GM20000 (cell line): ENCODE measurements at regions not wholly inside any gene's neighbourhood (a gene's known extent, or its start where the extent isn't known, plus 50 kb on each side); places are given as distances from the start of the nearest gene placed in this dataset.

ENCODE experiments used
- DNase-seq: peaks from one replicate; pipeline ENCODE4 v3.0.0; 2012; ENCODE audit warnings: low spot score
- TF ChIP-seq, protein P1 (sequence below): IDR thresholded peaks from 2 replicates; pipeline ENCODE4 v1.5.1; 2012; ENCODE audit warnings: mild to moderate bottlenecking, control low read depth; ENCODE audit errors: extremely low read depth, missing control alignments

DNA sequence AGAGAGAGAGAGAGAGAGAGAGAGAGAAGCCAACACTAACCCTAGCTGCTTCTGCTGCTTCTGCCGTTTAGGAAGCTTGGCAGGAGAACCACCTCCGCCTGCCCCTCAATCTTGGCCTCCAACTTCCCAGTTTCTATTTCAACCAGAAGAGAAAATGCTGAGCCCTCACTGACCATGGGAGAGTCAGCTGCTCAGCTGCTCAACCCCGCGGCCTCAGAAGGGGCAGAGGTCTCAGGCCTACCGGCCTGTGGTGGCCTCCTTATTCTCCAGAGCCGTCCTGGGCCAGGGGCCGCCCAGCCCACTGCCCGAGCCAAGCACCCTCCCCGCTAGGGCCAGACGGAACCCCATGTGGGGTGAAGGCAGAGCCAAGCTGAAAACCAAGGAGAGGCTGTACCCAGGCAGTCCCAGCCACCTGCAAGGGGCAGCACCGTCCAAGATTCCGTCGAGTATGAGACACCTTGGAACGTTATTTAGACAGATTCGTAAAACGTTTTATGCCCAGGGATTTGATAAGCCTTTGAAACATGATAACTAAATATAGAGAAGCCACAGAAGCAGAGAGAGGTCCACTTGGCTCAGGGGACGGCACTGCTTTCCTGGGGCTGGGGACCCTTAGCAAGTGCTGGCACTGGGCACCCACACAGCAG lies 116.6 kb downstream of the DLL1 start:
- TF ChIP-seq, protein P1, sequence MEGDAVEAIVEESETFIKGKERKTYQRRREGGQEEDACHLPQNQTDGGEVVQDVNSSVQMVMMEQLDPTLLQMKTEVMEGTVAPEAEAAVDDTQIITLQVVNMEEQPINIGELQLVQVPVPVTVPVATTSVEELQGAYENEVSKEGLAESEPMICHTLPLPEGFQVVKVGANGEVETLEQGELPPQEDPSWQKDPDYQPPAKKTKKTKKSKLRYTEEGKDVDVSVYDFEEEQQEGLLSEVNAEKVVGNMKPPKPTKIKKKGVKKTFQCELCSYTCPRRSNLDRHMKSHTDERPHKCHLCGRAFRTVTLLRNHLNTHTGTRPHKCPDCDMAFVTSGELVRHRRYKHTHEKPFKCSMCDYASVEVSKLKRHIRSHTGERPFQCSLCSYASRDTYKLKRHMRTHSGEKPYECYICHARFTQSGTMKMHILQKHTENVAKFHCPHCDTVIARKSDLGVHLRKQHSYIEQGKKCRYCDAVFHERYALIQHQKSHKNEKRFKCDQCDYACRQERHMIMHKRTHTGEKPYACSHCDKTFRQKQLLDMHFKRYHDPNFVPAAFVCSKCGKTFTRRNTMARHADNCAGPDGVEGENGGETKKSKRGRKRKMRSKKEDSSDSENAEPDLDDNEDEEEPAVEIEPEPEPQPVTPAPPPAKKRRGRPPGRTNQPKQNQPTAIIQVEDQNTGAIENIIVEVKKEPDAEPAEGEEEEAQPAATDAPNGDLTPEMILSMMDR: no peak

GRCh38 chr6:170173335-170173881 lies 117.5 kb downstream of the DLL1 start:
- TF ChIP-seq, protein P1: no peak
- no peak for DNase-seq

More for the DNA sequence above, 116.6 kb downstream of the DLL1 start:
- no peak for DNase-seq

- TF ChIP-seq, protein P1: no peak
Measured at GRCh38 chr6:170172825-170173256, 118.0 kb downstream of the DLL1 start.

DNA sequence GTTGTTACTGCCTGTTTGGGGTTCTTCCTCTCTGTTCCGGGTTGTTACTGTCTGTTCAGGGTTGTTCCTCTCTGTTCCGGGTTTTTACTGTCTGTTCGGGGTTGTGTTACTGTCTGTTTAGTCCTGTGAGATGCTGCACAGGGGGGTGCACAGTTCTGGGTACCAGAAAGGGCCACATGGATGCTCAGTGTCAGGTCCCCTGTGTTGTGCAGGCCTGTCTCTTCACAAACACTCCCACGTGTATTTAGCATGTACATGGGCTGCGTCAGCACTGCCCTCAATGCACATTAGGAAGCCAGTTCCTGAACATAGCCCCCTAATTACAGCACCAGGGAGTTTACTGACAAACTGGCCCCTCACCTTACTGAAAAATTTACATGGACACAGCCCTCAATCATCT lies 118.5 kb downstream of the DLL1 start:
- TF ChIP-seq, protein P1: no peak
- no peak for DNase-seq

More at GRCh38 chr6:170172825-170173256, 118.0 kb downstream of the DLL1 start:
- DNase-seq: no peak

DNA sequence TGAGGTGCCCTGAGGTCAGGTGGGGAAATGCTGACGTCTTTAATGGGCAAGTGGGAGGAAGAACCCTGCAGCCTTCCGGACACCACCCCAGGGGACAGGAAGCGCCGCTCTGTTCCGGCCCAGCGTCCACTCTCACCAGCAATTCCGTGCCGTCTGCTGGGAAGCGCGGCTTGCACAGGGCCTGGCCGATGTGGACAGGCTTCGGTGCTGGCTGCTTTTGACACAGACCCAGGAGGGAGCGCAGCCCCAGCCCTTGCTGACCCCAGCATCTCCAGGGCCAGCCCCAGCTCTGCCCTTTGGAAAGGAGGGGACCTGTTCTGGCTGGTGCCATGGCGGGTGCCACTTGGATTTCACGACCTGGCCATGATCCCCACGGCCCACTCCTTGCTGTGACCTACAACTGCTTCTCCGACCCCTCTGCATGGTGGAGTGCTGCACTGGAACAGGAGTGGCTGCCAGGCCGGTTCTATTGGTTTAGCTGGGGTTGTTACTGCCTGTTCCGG lies 123.2 kb downstream of the DLL1 start:
- TF ChIP-seq, protein P1: no peak
- DNase-seq: no peak

DNA sequence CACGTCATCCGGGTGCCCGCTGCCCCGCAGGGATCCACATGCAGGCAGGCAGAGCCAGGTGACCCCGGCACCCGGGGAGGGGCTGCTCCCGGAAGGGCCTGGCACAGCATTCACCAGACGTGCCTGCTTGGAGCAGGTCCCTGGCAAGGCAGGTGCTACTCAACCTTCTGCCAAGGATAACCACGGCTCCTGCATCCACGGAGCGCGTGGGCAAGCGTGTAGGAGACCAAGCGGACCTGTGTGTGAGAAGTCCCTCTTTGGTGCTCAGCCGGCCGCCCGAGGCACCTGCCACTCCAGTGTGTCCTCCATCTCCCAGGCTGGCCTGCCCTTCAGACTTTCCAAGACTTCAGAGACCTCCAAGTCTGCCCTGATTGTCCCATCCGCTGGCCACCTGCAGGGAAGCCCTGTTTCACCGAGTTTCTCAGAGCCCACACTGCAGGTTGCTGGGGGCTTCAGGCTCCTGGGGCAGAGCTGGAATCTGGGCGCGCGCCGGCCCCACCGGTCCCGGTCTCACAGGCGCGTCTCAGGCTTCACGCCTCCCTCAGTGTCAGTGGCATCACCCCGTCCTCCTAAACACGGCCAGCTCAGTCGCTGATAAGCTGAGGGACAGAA lies 124.3 kb downstream of the DLL1 start:
- DNase-seq: no peak
- TF ChIP-seq, protein P1: no peak

DNA sequence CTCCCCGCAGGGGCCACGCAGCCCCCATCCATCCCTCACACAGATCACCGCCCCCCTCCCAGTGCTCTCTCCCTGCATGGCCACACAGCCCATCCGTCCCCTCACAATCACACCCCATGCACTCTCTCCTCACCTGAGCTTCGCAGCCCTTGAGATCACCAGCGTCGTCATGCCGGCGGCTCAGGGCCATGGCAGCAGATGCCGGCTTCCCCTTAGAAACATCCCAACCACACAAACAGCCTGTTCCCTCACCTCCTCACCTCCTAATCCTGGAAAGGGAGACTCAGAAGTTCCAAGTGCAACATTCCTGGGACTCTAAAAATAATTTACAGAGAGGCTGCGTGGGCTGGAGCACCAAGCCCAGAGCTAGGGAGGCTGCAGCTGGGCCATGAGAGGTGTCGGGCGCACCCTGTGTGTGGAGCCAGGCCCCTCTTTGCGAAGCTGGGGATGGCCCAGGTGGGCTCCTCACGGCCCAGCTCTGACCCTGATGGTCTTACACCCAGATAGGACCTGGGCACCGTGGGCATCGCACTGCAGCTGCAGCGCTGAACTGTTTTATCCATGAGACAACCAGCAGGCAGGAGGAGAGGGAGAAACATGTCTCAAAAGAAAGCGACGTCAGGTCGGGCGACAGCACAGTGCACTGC lies 125.3 kb downstream of the DLL1 start:
- TF ChIP-seq, protein P1: no peak
- DNase-seq: no peak
